Activated CD4-positive, alpha-beta T cell treated with anti-CD3 and anti-CD28 coated beads, Interleukin-2, amount 50 U/mL, for 48 hours (primary cell): ENCODE measurements at regions not wholly inside any gene's neighbourhood (a gene's known extent, or its start where the extent isn't known, plus 50 kb on each side); places are given as distances from the start of the nearest gene placed in this dataset.

Experiments
- DNase-seq, 2 experiments: peaks; one replicate each; pipeline ENCODE4 v3.0.0-alpha.2; 2020

GRCh38 chr18:34540897-34541296 lies 169.2 kb upstream of the DTNA start:
- no peak for DNase-seq

- DNase-seq: no peak
Measured at GRCh38 chr18:34542625-34543024, 167.5 kb upstream of the DTNA start.

- DNase-seq: no peak
Measured at GRCh38 chr18:34543356-34543755, 166.7 kb upstream of the DTNA start.

- no peak for DNase-seq
Measured at GRCh38 chr18:34543945-34544344, 166.2 kb upstream of the DTNA start.

GRCh38 chr18:34544930-34545329 lies 165.2 kb upstream of the DTNA start:
- no peak for DNase-seq

GRCh38 chr18:34548120-34548972 lies 161.8 kb upstream of the DTNA start:
- DNase-seq: no peak

GRCh38 chr18:34548973-34549294 lies 161.2 kb upstream of the DTNA start:
- DNase-seq: no peak

- no peak for DNase-seq
Measured at GRCh38 chr18:34549367-34549766, 160.7 kb upstream of the DTNA start.

- no peak for DNase-seq
Measured at GRCh38 chr18:34550156-34550555, 159.9 kb upstream of the DTNA start.

- DNase-seq: no peak
Measured at GRCh38 chr18:34550902-34551301, 159.2 kb upstream of the DTNA start.

GRCh38 chr18:34551824-34552223 lies 158.3 kb upstream of the DTNA start:
- no peak for DNase-seq

- DNase-seq: no peak
Measured at GRCh38 chr18:34562252-34562870, 147.7 kb upstream of the DTNA start.

GRCh38 chr18:34567857-34568256 lies 142.2 kb upstream of the DTNA start:
- no peak for DNase-seq

GRCh38 chr18:34576622-34577021 lies 133.5 kb upstream of the DTNA start:
- DNase-seq: no peak

- DNase-seq: no peak
Measured at GRCh38 chr18:34583895-34584294, 126.2 kb upstream of the DTNA start.

GRCh38 chr18:34590503-34590902 lies 119.6 kb upstream of the DTNA start:
- DNase-seq: no peak

GRCh38 chr18:34591920-34592444 lies 118.1 kb upstream of the DTNA start:
- no peak for DNase-seq

- no peak for DNase-seq
Measured at GRCh38 chr18:34592481-34592880, 117.6 kb upstream of the DTNA start.

- DNase-seq: no peak
Measured at GRCh38 chr18:34592961-34593382, 117.1 kb upstream of the DTNA start.

- DNase-seq: no peak
Measured at GRCh38 chr18:34594266-34594665, 115.8 kb upstream of the DTNA start.

GRCh38 chr18:34595690-34596089 lies 114.4 kb upstream of the DTNA start:
- no peak for DNase-seq

- DNase-seq: no peak
Measured at GRCh38 chr18:34598120-34598635, 111.9 kb upstream of the DTNA start.

GRCh38 chr18:34600158-34600557 lies 109.9 kb upstream of the DTNA start:
- no peak for DNase-seq
